Lung (tissue), 11 donors: ENCODE measurements at regions not wholly inside any gene's neighbourhood (a gene's known extent, or its start where the extent isn't known, plus 50 kb on each side); places are given as distances from the start of the nearest gene placed in this dataset.

Experiments
- ATAC-seq: fragments of 200-7000 bp; cut with Tn5 transposase; one replicate; pipeline ENCODE4 v1.9.1; 2020; ENCODE audit warnings: moderate number of reproducible peaks; ENCODE audit not compliant: insufficient read depth, low FRiP score
- DNase-seq, 3 donors: peaks; one replicate each; pipeline ENCODE4 v3.0.0-alpha.2; 2013 to 2017
- H3K27ac ChIP-seq, 2 donors: one replicate each; pipeline ENCODE4 v1.5.1; 2013; ENCODE audit warnings: mild to moderate bottlenecking in 2 of 2, moderate library complexity in 2 of 2, control low read depth in 1 of 2, inconsistent platforms in 1 of 2, low read depth in 1 of 2, low read length in 1 of 2
- H3K27me3 ChIP-seq, 3 donors: one replicate each; pipeline ENCODE4 v1.5.1; 2013; ENCODE audit warnings: low read length in 2 of 3; ENCODE audit not compliant: control insufficient read depth in 3 of 3, insufficient read depth in 3 of 3
- H3K36me3 ChIP-seq, 4 donors: one replicate each; pipeline ENCODE4 v1.5.1; 2013; ENCODE audit warnings: low read length in 4 of 4, mild to moderate bottlenecking in 1 of 4, moderate library complexity in 1 of 4; ENCODE audit not compliant: control insufficient read depth in 4 of 4, insufficient read depth in 4 of 4
- H3K4me1 ChIP-seq, 5 donors: one replicate each; pipeline ENCODE4 v1.5.1; 2013; ENCODE audit warnings: low read length in 5 of 5, mild to moderate bottlenecking in 2 of 5, moderate library complexity in 1 of 5; ENCODE audit not compliant: control insufficient read depth in 5 of 5, insufficient read depth in 5 of 5
- H3K4me3 ChIP-seq: one replicate; pipeline ENCODE4 v1.5.1; 2013; ENCODE audit warnings: mild to moderate bottlenecking, control low read depth, moderate library complexity
- H3K9ac ChIP-seq, 2 donors: one replicate each; pipeline ENCODE4 v1.5.1; 2013; ENCODE audit warnings: low read length in 2 of 2, control low read depth in 1 of 2; ENCODE audit not compliant: insufficient read depth in 1 of 2
- H3K9me3 ChIP-seq, 4 donors: one replicate each; pipeline ENCODE4 v1.5.1; 2013; ENCODE audit warnings: low read length in 3 of 4, mild to moderate bottlenecking in 1 of 4, moderate library complexity in 1 of 4; ENCODE audit not compliant: control insufficient read depth in 4 of 4, insufficient read depth in 3 of 4
- CTCF ChIP-seq: IDR thresholded peaks from 2 replicates; pipeline ENCODE4 v1.5.1; 2012; ENCODE audit warnings: mild to moderate bottlenecking; ENCODE audit errors: control extremely low read depth, extremely low read depth
- WGBS, 2 donors: extraction: QIAGEN DNeasy Blood & Tissue Kit; methylation state at CpG; one replicate each; pipeline ENCODE4 v1.1.7; 2013; 5-methylcytosine and 5-hydroxymethylcytosine counted together
- donor health status: control.
- donor health status: control.
- donor health status: Bipolar disorder and iron deficiency.
- donor health status: healthy.
- donor health status: DM: yes; HTN: yes; CAD: no.

- no peak overlapping the region for H3K9ac ChIP-seq
- no peaks in the 10 kb centered on the region for H3K36me3 ChIP-seq
- 46 to 51% methylated on average over 3 of the region's 3 CpGs for WGBS, 2 donors
- TF ChIP-seq CTCF: no peak
- no peaks in the 10 kb centered on the region for H3K9me3 ChIP-seq
- no peaks in the 10 kb centered on the region for H3K4me1 ChIP-seq
- DNase-seq: no peak
- H3K27ac ChIP-seq: no peak overlapping the region
- H3K4me3 ChIP-seq: no peak overlapping the region
- H3K27me3 ChIP-seq: no peaks in the 10 kb centered on the region
- no peak for ATAC-seq
Measured at GRCh38 chr10:65231148-65231547, 1694.7 kb upstream of the LRRTM3 start.

GRCh38 chr10:65234261-65234660 lies 1691.6 kb upstream of the LRRTM3 start:
- DNase-seq (no peak), ATAC-seq (no peak)
- Histone ChIP-seq H3K36me3 (no peaks in the 10 kb centered on the region), H3K4me3 (no peak overlapping the region), H3K27ac (no peak overlapping the region), H3K4me1 (no peaks in the 10 kb centered on the region), H3K9me3 (no peaks in the 10 kb centered on the region), H3K27me3 (no peaks in the 10 kb centered on the region), H3K9ac (no peak overlapping the region)
- no peak for TF ChIP-seq CTCF
- 94 to 96% methylated on average over 2 of the region's 2 CpGs for WGBS, 2 donors

GRCh38 chr10:65235266-65235665 lies 1690.6 kb upstream of the LRRTM3 start:
- Histone ChIP-seq H3K27ac (no peak overlapping the region), H3K9me3 (no peaks in the 10 kb centered on the region), H3K36me3 (no peaks in the 10 kb centered on the region), H3K4me1 (no peaks in the 10 kb centered on the region), H3K27me3 (no peaks in the 10 kb centered on the region), H3K4me3 (no peak overlapping the region), H3K9ac (no peak overlapping the region)
- no peak for TF ChIP-seq CTCF
- 64 to 72% methylated on average over 2 of the region's 2 CpGs for WGBS, 2 donors
- DNase-seq: no peak
- ATAC-seq: no peak

- no peak for TF ChIP-seq CTCF
- H3K36me3 ChIP-seq: no peaks in the 10 kb centered on the region
- H3K9ac ChIP-seq: no peak overlapping the region
- DNase-seq: no peak
- no peaks in the 10 kb centered on the region for H3K9me3 ChIP-seq
- WGBS, 2 donors: 74 to 80% methylated on average over 2 of the region's 2 CpGs
- no peak for ATAC-seq
- H3K4me1 ChIP-seq: no peaks in the 10 kb centered on the region
- H3K27me3 ChIP-seq: no peaks in the 10 kb centered on the region
- H3K27ac ChIP-seq: no peak overlapping the region
- no peak overlapping the region for H3K4me3 ChIP-seq
Measured at GRCh38 chr10:65235846-65236245, 1690.0 kb upstream of the LRRTM3 start.
